Gastroesophageal sphincter (tissue), 4 donors: ENCODE measurements at regions not wholly inside any gene's neighbourhood (a gene's known extent, or its start where the extent isn't known, plus 50 kb on each side); places are given as distances from the start of the nearest gene placed in this dataset.

Experiments
- ATAC-seq: fragments of 150-250 bp; one replicate; pipeline ENCODE4 v1.9.1; 2016; ENCODE audit warnings: mild to moderate bottlenecking, moderate library complexity
- H3K27ac ChIP-seq, 4 donors: fragments of 200-600 bp; sonication (generic) in 3 of 4; 1 replicate in 3 of 4; 2 replicates in 1 of 4; pipeline ENCODE4 v1.5.1; 2016 to 2019
- H3K27me3 ChIP-seq: fragments of 200-600 bp; sonication (generic); one replicate; pipeline ENCODE4 v1.5.1; 2019
- H3K36me3 ChIP-seq, 2 donors: fragments of 200-600 bp; sonication (generic); one replicate each; pipeline ENCODE4 v1.5.1; 2019; ENCODE audit warnings: control low read depth in 1 of 2
- H3K4me1 ChIP-seq, 3 donors: fragments of 200-600 bp; sonication (generic); 1 replicate in 2 of 3; 2 replicates in 1 of 3; pipeline ENCODE4 v1.5.1; 2016 to 2019; ENCODE audit warnings: control low read depth in 2 of 3
- H3K4me3 ChIP-seq, 2 donors: fragments of 200-600 bp; sonication (generic); one replicate each; pipeline ENCODE4 v1.5.1; 2019; ENCODE audit warnings: mild to moderate bottlenecking in 1 of 2, moderate library complexity in 1 of 2
- H3K9me3 ChIP-seq, 3 donors: fragments of 200-600 bp; sonication (generic); one replicate each; pipeline ENCODE4 v1.5.1; 2017 to 2019; ENCODE audit warnings: control low read depth in 2 of 3
- CTCF ChIP-seq, 4 experiments: fragments of 200-600 bp in 2 of 4; fragments of 450-650 bp in 2 of 4; sonication (generic) in 1 of 4; IDR thresholded peaks; one replicate each; pipeline ENCODE4 v1.5.1; 2017 to 2019; ENCODE audit warnings: antibody characterized with exemption in 4 of 4, mild to moderate bottlenecking in 2 of 4, moderate library complexity in 2 of 4
- EP300 ChIP-seq: sonication (generic); formaldehyde crosslinking; IDR thresholded peaks from one replicate; pipeline ENCODE4 v1.6.1; 2017; ENCODE audit warnings: antibody characterized with exemption, mild to moderate bottlenecking
- POLR2A ChIP-seq, 2 donors: fragments of 450-650 bp; IDR thresholded peaks; one replicate each; pipeline ENCODE4 v1.6.1; 2017; ENCODE audit warnings: antibody characterized with exemption in 2 of 2, mild to moderate bottlenecking in 2 of 2, moderate library complexity in 1 of 2
- POLR2AphosphoS5 ChIP-seq: sonication (generic); formaldehyde crosslinking; IDR thresholded peaks from one replicate; pipeline ENCODE4 v1.6.1; 2017; ENCODE audit warnings: antibody characterized with exemption
- WGBS, 2 donors: methylation state at CpG; one replicate each; pipeline ENCODE4 v1.1.5; 2018; ENCODE audit warnings: low coverage in 1 of 2; 5-methylcytosine and 5-hydroxymethylcytosine counted together

- Histone ChIP-seq H3K4me1 (peaks cover 0 to 7% (median 0%) of the 10 kb centered on the region in 3 donors), H3K27me3 (no peaks in the 10 kb centered on the region), H3K9me3 (no peaks in the 10 kb centered on the region), H3K36me3 (no peaks in the 10 kb centered on the region), H3K4me3 (no peak overlapping the region), H3K27ac (no peak overlapping the region)
- WGBS, 2 donors = 10 to 15% methylated on average over 5 to 7 of the region's 10 CpGs
- TF ChIP-seq POLR2A (IDR thresholded peaks at IDR 0.05) (no peak), CTCF (IDR thresholded peaks at IDR 0.05) (no peak), EP300 (no peak), POLR2AphosphoS5 (no peak)
- no peak for ATAC-seq
Observed at GRCh38 chr1:177858332-177858821, 111.5 kb downstream of the SEC16B start.

GRCh38 chr1:177857285-177857684 is 112.6 kb downstream of the SEC16B start:
- Histone ChIP-seq H3K9me3 (no peaks in the 10 kb centered on the region), H3K4me3 (no peak overlapping the region), H3K27ac (no peak overlapping the region), H3K36me3 (no peaks in the 10 kb centered on the region), H3K27me3 (no peaks in the 10 kb centered on the region), H3K4me1 (peaks cover 0 to 7% (median 0%) of the 10 kb centered on the region in 3 donors)
- 90 to 92% methylated on average over 3 to 5 of the region's 5 CpGs for WGBS, 2 donors
- no peak for ATAC-seq
- TF ChIP-seq EP300 (no peak), POLR2A (IDR thresholded peaks at IDR 0.05) (no peak), POLR2AphosphoS5 (no peak), CTCF (IDR thresholded peaks at IDR 0.05) (no peak)

- TF ChIP-seq CTCF (IDR thresholded peaks at IDR 0.05) (no peak), POLR2AphosphoS5 (no peak), POLR2A (IDR thresholded peaks at IDR 0.05) (no peak), EP300 (no peak)
- no peaks in the 10 kb centered on the region for H3K27me3 ChIP-seq
- no peaks in the 10 kb centered on the region for H3K9me3 ChIP-seq
- H3K4me1 ChIP-seq = peaks cover 0 to 7% (median 0%) of the 10 kb centered on the region in 3 donors
- no peak for ATAC-seq
- no peak overlapping the region for H3K27ac ChIP-seq
- H3K4me3 ChIP-seq = no peak overlapping the region
- H3K36me3 ChIP-seq = no peaks in the 10 kb centered on the region
Observed at GRCh38 chr1:177854951-177855350, 114.9 kb downstream of the SEC16B start.

GRCh38 chr1:177849579-177850290 is 120.1 kb downstream of the SEC16B start:
- no peaks in the 10 kb centered on the region for H3K27me3 ChIP-seq
- H3K4me3 ChIP-seq = no peak overlapping the region
- H3K27ac ChIP-seq = no peak overlapping the region
- no peaks in the 10 kb centered on the region for H3K9me3 ChIP-seq
- H3K4me1 ChIP-seq = peaks cover 0 to 3% (median 0%) of the 10 kb centered on the region in 3 donors
- no peak for TF ChIP-seq POLR2AphosphoS5
- no peak for TF ChIP-seq EP300
- TF ChIP-seq CTCF (IDR thresholded peaks at IDR 0.05) = no peak
- no peak for TF ChIP-seq POLR2A (IDR thresholded peaks at IDR 0.05)
- H3K36me3 ChIP-seq = no peaks in the 10 kb centered on the region
- 46 to 55% methylated on average over 3 of the region's 3 CpGs for WGBS, 2 donors
- ATAC-seq = no peak

GRCh38 chr1:177849130-177849529 is 120.7 kb downstream of the SEC16B start:
- Histone ChIP-seq H3K4me3 (no peak overlapping the region), H3K36me3 (no peaks in the 10 kb centered on the region), H3K27ac (no peak overlapping the region), H3K27me3 (no peaks in the 10 kb centered on the region), H3K9me3 (no peaks in the 10 kb centered on the region), H3K4me1 (peaks cover 0 to 3% (median 0%) of the 10 kb centered on the region in 3 donors)
- TF ChIP-seq POLR2AphosphoS5 (no peak), POLR2A (IDR thresholded peaks at IDR 0.05) (no peak), CTCF (IDR thresholded peaks at IDR 0.05) (no peak), EP300 (no peak)
- ATAC-seq = no peak
